H9 (cell line): ENCODE measurements at regions not wholly inside any gene's neighbourhood (a gene's known extent, or its start where the extent isn't known, plus 50 kb on each side); places are given as distances from the start of the nearest gene placed in this dataset.

Source experiments
- DNase-seq: peaks from one replicate; pipeline ENCODE4 v3.0.0-alpha.2; 2017
- H2AFZ ChIP-seq: one replicate; pipeline ENCODE4 v1.6.1; 2013; ENCODE audit warnings: mild to moderate bottlenecking, low read length, control low read depth, moderate library complexity
- H2AK5ac ChIP-seq: 2 replicates; pipeline ENCODE4 v1.6.1; 2013; ENCODE audit warnings: low read length, control low read depth, mixed read lengths; ENCODE audit not compliant: insufficient read length
- H2BK120ac ChIP-seq: one replicate; pipeline ENCODE4 v1.6.1; 2013; ENCODE audit warnings: low read depth, mild to moderate bottlenecking, low read length, control low read depth, inconsistent platforms; ENCODE audit not compliant: poor library complexity, severe bottlenecking
- H2BK12ac ChIP-seq: 2 replicates; pipeline ENCODE4 v1.6.1; 2013; ENCODE audit warnings: low read length, control low read depth, mixed read lengths, low read depth; ENCODE audit not compliant: insufficient read length
- H2BK15ac ChIP-seq: 2 replicates; pipeline ENCODE4 v1.6.1; 2013; ENCODE audit warnings: low read depth, low read length, control low read depth
- H2BK20ac ChIP-seq: one replicate; pipeline ENCODE4 v1.6.1; 2013; ENCODE audit warnings: low read depth, mild to moderate bottlenecking, low read length, control low read depth, inconsistent platforms; ENCODE audit not compliant: poor library complexity, severe bottlenecking
- H2BK5ac ChIP-seq: 2 replicates; pipeline ENCODE4 v1.6.1; 2013; ENCODE audit warnings: low read length, control low read depth, mixed read lengths; ENCODE audit not compliant: insufficient read length
- H3K14ac ChIP-seq: 2 replicates; pipeline ENCODE4 v1.6.1; 2013; ENCODE audit warnings: low read length, control low read depth; ENCODE audit not compliant: insufficient read depth
- H3K18ac ChIP-seq: 2 replicates; pipeline ENCODE4 v1.6.1; 2013; ENCODE audit warnings: low read depth, mild to moderate bottlenecking, mixed read lengths, low read length, control low read depth; ENCODE audit not compliant: insufficient read length
- H3K23ac ChIP-seq: 2 replicates; pipeline ENCODE4 v1.6.1; 2013; ENCODE audit warnings: low read length, control low read depth, mixed read lengths, low read depth; ENCODE audit not compliant: insufficient read length
- H3K23me2 ChIP-seq: 2 replicates; pipeline ENCODE4 v1.6.1; 2013; ENCODE audit warnings: low read depth, mild to moderate bottlenecking, mixed read lengths, low read length, control low read depth; ENCODE audit not compliant: insufficient read length, poor library complexity, severe bottlenecking
- H3K27ac ChIP-seq: 2 replicates; pipeline ENCODE4 v1.5.1; 2013; ENCODE audit warnings: low read length, control low read depth, mixed read lengths, low read depth; ENCODE audit not compliant: insufficient read length
- H3K27me3 ChIP-seq: 2 replicates; pipeline ENCODE4 v1.6.1; 2013; ENCODE audit warnings: low read length, control low read depth, inconsistent platforms; ENCODE audit not compliant: insufficient read depth
- H3K4ac ChIP-seq: 2 replicates; pipeline ENCODE4 v1.6.1; 2013; ENCODE audit warnings: low read depth, mild to moderate bottlenecking, control low read depth, inconsistent platforms, low read length, moderate library complexity
- H3K4me1 ChIP-seq: 2 replicates; pipeline ENCODE4 v1.6.1; 2013; ENCODE audit warnings: low read length, control low read depth, inconsistent platforms; ENCODE audit not compliant: insufficient read depth
- H3K4me2 ChIP-seq: 2 replicates; pipeline ENCODE4 v1.6.1; 2013; ENCODE audit warnings: low read length, control low read depth, mixed read lengths; ENCODE audit not compliant: insufficient read length, insufficient read depth
- H3K56ac ChIP-seq: 2 replicates; pipeline ENCODE4 v1.6.1; 2013; ENCODE audit warnings: low read depth, mild to moderate bottlenecking, mixed read lengths, low read length, control low read depth; ENCODE audit not compliant: insufficient read length
- H3K79me1 ChIP-seq: 2 replicates; pipeline ENCODE4 v1.6.1; 2013; ENCODE audit warnings: low read depth, mild to moderate bottlenecking, moderate library complexity, low read length, control low read depth, inconsistent platforms; ENCODE audit not compliant: insufficient read depth, poor library complexity, severe bottlenecking
- H3K79me2 ChIP-seq: 2 replicates; pipeline ENCODE4 v1.6.1; 2013; ENCODE audit warnings: low read length, control low read depth, inconsistent platforms; ENCODE audit not compliant: insufficient read depth
- H3K9ac ChIP-seq: 2 replicates; pipeline ENCODE4 v1.6.1; 2013; ENCODE audit warnings: low read length, control low read depth, mixed read lengths; ENCODE audit not compliant: insufficient read length; ENCODE audit errors: extremely low read depth
- H3K9me3 ChIP-seq: one replicate; pipeline ENCODE4 v1.6.1; 2013; ENCODE audit warnings: low read depth, low read length, inconsistent platforms; ENCODE audit not compliant: control insufficient read depth
- H3T11ph ChIP-seq: one replicate; pipeline ENCODE4 v1.6.1; 2013; ENCODE audit warnings: mild to moderate bottlenecking, low read length, control low read depth, inconsistent platforms
- H4K20me1 ChIP-seq: one replicate; pipeline ENCODE4 v1.6.1; 2013; ENCODE audit not compliant: control insufficient read depth, insufficient read length, insufficient read depth
- H4K5ac ChIP-seq: 2 replicates; pipeline ENCODE4 v1.6.1; 2013; ENCODE audit warnings: low read depth, mild to moderate bottlenecking, mixed read lengths, low read length, control low read depth; ENCODE audit not compliant: insufficient read length
- H4K8ac ChIP-seq: replicated peaks from 2 replicates; pipeline ENCODE4 v1.6.1; 2013; ENCODE audit warnings: low read length, control low read depth, mixed read lengths, low read depth; ENCODE audit not compliant: insufficient read length
- H4K91ac ChIP-seq: 2 replicates; pipeline ENCODE4 v1.6.1; 2013; ENCODE audit warnings: low read depth, mild to moderate bottlenecking, moderate library complexity, mixed read lengths, low read length, control low read depth; ENCODE audit not compliant: insufficient read length
- H3K27ac Mint-ChIP-seq, 3 experiments: 2 replicates in 2 of 3; 3 replicates in 1 of 3; pipeline ENCODE4 v1.8.0; 2020 to 2021; ENCODE audit warnings: mixed read lengths in 3 of 3, mild to moderate bottlenecking in 1 of 3, moderate library complexity in 1 of 3
- H3K27me3 Mint-ChIP-seq: 2 replicates; pipeline ENCODE4 v1.8.0; 2021; ENCODE audit warnings: low read depth, mild to moderate bottlenecking, moderate library complexity, mixed read lengths
- H3K36me3 Mint-ChIP-seq, 3 experiments: 2 replicates in 2 of 3; 3 replicates in 1 of 3; pipeline ENCODE4 v1.8.0; 2020 to 2021; ENCODE audit warnings: low read depth in 3 of 3, mixed read lengths in 3 of 3; ENCODE audit not compliant: insufficient read depth in 1 of 3
- H3K4me1 Mint-ChIP-seq, 2 experiments: 2 replicates each; pipeline ENCODE4 v1.8.0; 2020; ENCODE audit warnings: mixed read lengths in 2 of 2
- H3K4me3 Mint-ChIP-seq, 2 experiments: 2 replicates in 1 of 2; 3 replicates in 1 of 2; pipeline ENCODE4 v1.8.0; 2020 to 2021; ENCODE audit warnings: mild to moderate bottlenecking in 2 of 2, mixed read lengths in 2 of 2, moderate library complexity in 1 of 2
- H3K9me3 Mint-ChIP-seq, 2 experiments: 2 replicates in 1 of 2; 3 replicates in 1 of 2; pipeline ENCODE4 v1.8.0; 2020; ENCODE audit warnings: mild to moderate bottlenecking in 2 of 2, mixed read lengths in 2 of 2, moderate library complexity in 1 of 2
- CTCF ChIP-seq: fragments of 200-600 bp; sonication (generic); conservative IDR thresholded peaks from 3 replicates; pipeline ENCODE4 v1.8.0; 2021; ENCODE audit warnings: antibody characterized with exemption, mild to moderate bottlenecking
- WGBS: extraction: QIAGEN DNeasy Blood & Tissue Kit; methylation state at CpG from one replicate; pipeline ENCODE4 v1.1.7; 2013; ENCODE audit warnings: missing lambda C conversion rate, low lambda C conversion rate, mixed read lengths; ENCODE audit not compliant: insufficient read length; ENCODE audit errors: extremely low coverage; 5-methylcytosine and 5-hydroxymethylcytosine counted together

GRCh38 chr5:52466749-52467520 is 320.8 kb upstream of the ITGA1 start:
- Histone ChIP-seq H2BK5ac (no peak overlapping the region), H3K18ac (no peak overlapping the region), H2AK5ac (no peak overlapping the region), H3K14ac (no peak overlapping the region), H4K91ac (no peak overlapping the region), H3T11ph (no peak overlapping the region), H3K79me1 (no peaks in the 10 kb centered on the region), H3K56ac (no peak overlapping the region), H3K9ac (no peak overlapping the region), H3K23me2 (no peaks in the 10 kb centered on the region), H3K23ac (no peak overlapping the region), H3K27me3 (no peaks in the 10 kb centered on the region), H2BK120ac (no peak overlapping the region), H3K4me1 (no peaks in the 10 kb centered on the region), H2AFZ (no peak overlapping the region), H3K27ac (no peak overlapping the region), H3K4me2 (no peak overlapping the region), H4K8ac (no peak overlapping the region), H3K9me3 (no peaks in the 10 kb centered on the region), H2BK15ac (no peak overlapping the region), H2BK12ac (no peak overlapping the region), H2BK20ac (no peak overlapping the region), H4K20me1 (no peaks in the 10 kb centered on the region), H3K79me2 (no peaks in the 10 kb centered on the region), H4K5ac (no peak overlapping the region), H3K4ac (no peak overlapping the region)
- DNase-seq = no peak
- H3K4me3 Mint-ChIP-seq = no peak overlapping the region
- no peak for TF ChIP-seq CTCF
- H3K9me3 Mint-ChIP-seq = no peaks in the 10 kb centered on the region
- WGBS = no CpG with 5 or more reads among the region's 7 CpGs
- H3K27ac Mint-ChIP-seq = no peak overlapping the region
- H3K4me1 Mint-ChIP-seq = peaks cover 7 to 12% of the 10 kb centered on the region in 2 experiments
- no peaks in the 10 kb centered on the region; a peak in 1 of 7 replicates for H3K36me3 Mint-ChIP-seq
- no peaks in the 10 kb centered on the region for H3K27me3 Mint-ChIP-seq
